HEK293T (cell line): ENCODE measurements at regions not wholly inside any gene's neighbourhood (a gene's known extent, or its start where the extent isn't known, plus 50 kb on each side); places are given as distances from the start of the nearest gene placed in this dataset.

Source experiments
- CTCF ChIA-PET: fragments of 350-600 bp; formaldehyde crosslinking; extraction: SDS; loops from one replicate; lab custom pipeline; 2021; ENCODE audit warnings: antibody characterized with exemption, inconsistent platforms; lab: Yijun Ruan, JAX
- POLR2A ChIA-PET: fragments of 350-600 bp; formaldehyde crosslinking; extraction: SDS; loops from one replicate; lab custom pipeline; 2020; ENCODE audit warnings: antibody characterized with exemption, inconsistent platforms; lab: Yijun Ruan, JAX
- DNase-seq: peaks from one replicate; pipeline ENCODE4 v3.0.0; 2012; ENCODE audit warnings: mixed read lengths; ENCODE audit errors: extremely low spot score
- ARNT ChIP-seq: fragments of 450-650 bp; IDR thresholded peaks from 2 replicates; pipeline ENCODE4 v1.6.1; 2017; ENCODE audit warnings: mild to moderate bottlenecking
- BHLHE40 ChIP-seq: fragments of 450-650 bp; IDR thresholded peaks from 2 replicates; pipeline ENCODE4 v1.6.1; 2016; ENCODE audit warnings: mild to moderate bottlenecking, moderate library complexity, borderline replicate concordance
- CTBP1 ChIP-seq: fragments of 450-650 bp; IDR thresholded peaks from 2 replicates; pipeline ENCODE4 v1.6.1; 2016; ENCODE audit warnings: borderline replicate concordance
- ELF4 ChIP-seq: fragments of 450-650 bp; IDR thresholded peaks from 2 replicates; pipeline ENCODE4 v1.6.1; 2017; ENCODE audit warnings: antibody characterized with exemption
- FOXA1 ChIP-seq: fragments of 450-650 bp; IDR thresholded peaks from 2 replicates; pipeline ENCODE4 v1.6.1; 2016; ENCODE audit warnings: mild to moderate bottlenecking
- FOXK2 ChIP-seq: fragments of 450-650 bp; IDR thresholded peaks from 2 replicates; pipeline ENCODE4 v1.6.1; 2016; ENCODE audit warnings: mild to moderate bottlenecking
- FOXM1 ChIP-seq: fragments of 450-650 bp; IDR thresholded peaks from 2 replicates; pipeline ENCODE4 v1.6.1; 2017; ENCODE audit warnings: mild to moderate bottlenecking, borderline replicate concordance
- HDGF ChIP-seq: fragments of 450-650 bp; IDR thresholded peaks from 2 replicates; pipeline ENCODE4 v1.6.1; 2017; ENCODE audit warnings: antibody characterized with exemption, borderline replicate concordance
- L3MBTL2 ChIP-seq: fragments of 450-650 bp; conservative IDR thresholded peaks from 2 replicates; pipeline ENCODE4 v1.6.1; 2016; ENCODE audit warnings: mild to moderate bottlenecking
- LEF1 ChIP-seq: fragments of 450-650 bp; IDR thresholded peaks from 2 replicates; pipeline ENCODE4 v1.6.1; 2017; ENCODE audit warnings: mild to moderate bottlenecking, borderline replicate concordance
- NFRKB ChIP-seq: fragments of 450-650 bp; IDR thresholded peaks from 2 replicates; pipeline ENCODE4 v1.6.1; 2016; ENCODE audit warnings: mild to moderate bottlenecking, moderate library complexity
- SP1 ChIP-seq: fragments of 450-650 bp; IDR thresholded peaks from 2 replicates; pipeline ENCODE4 v1.6.1; 2017
- SUZ12 ChIP-seq: fragments of 450-650 bp; IDR thresholded peaks from 2 replicates; pipeline ENCODE4 v1.6.1; 2016; ENCODE audit warnings: mild to moderate bottlenecking
- TARDBP ChIP-seq: fragments of 450-650 bp; IDR thresholded peaks from 2 replicates; pipeline ENCODE4 v1.6.1; 2016
- ZNF384 ChIP-seq: fragments of 450-650 bp; IDR thresholded peaks from 2 replicates; pipeline ENCODE4 v1.6.1; 2016
- TF ChIP-seq, protein P1 (sequence below): fragments of 450-650 bp; IDR thresholded peaks from 2 replicates; pipeline ENCODE4 v1.6.1; 2016

DNA sequence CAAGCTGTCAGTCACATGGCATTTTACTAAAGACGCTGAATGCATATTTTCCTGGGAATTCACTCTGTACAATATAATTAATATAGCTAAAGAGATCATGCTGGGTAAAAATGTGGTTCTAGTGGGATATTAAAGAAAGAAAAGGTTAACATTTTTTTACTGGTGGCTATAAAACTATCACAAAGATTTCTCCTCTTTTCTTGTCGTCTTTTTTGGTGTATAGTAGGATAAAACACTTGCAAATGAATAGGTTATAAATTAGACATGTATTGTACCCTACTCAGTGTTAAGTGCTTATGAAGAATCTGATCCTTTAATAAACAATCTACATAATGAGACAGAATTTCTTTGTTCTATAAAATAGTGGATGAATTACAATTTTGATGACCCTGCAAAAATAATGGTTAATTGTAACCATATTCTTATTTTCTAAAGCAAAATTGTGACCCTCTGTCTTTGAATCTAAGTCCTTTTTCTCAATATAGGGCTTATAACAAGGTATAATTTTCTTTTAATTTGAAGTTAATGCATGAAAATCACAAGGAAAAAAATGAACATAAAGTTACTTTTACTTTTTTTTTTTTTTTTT, 1540.4 kb upstream of the GOT2 start:
- ChIA-PET POLR2A (no interaction called here), CTCF (no interaction called here)
- DNase-seq = no peak
- no peak for TF ChIP-seq LEF1
- no peak for TF ChIP-seq TARDBP
- no peak for TF ChIP-seq L3MBTL2
- TF ChIP-seq ARNT = no peak

DNA sequence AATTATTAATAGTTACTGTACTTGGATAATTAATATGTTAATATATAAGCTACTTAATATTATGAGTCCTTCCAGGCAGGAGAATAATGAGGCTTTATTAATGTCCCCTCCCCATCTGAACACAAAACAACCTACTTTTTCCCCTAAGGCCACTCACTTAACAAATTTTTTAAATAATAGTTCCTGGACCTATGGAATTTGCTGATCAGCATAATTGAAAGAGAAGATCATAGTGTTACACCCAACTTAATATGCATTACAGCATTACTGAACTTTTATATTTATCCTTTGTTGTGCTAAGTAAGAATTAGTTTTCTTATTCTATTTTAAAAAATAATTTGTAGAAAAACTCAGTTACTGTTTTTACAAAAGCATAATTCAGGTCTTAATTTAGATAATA, 1537.7 kb upstream of the GOT2 start:
- DNase-seq = no peak
- ChIA-PET POLR2A (no interaction called here), CTCF (no interaction called here)
- TF ChIP-seq FOXM1 = no peak
- no peak for TF ChIP-seq ARNT
- TF ChIP-seq, protein P1, sequence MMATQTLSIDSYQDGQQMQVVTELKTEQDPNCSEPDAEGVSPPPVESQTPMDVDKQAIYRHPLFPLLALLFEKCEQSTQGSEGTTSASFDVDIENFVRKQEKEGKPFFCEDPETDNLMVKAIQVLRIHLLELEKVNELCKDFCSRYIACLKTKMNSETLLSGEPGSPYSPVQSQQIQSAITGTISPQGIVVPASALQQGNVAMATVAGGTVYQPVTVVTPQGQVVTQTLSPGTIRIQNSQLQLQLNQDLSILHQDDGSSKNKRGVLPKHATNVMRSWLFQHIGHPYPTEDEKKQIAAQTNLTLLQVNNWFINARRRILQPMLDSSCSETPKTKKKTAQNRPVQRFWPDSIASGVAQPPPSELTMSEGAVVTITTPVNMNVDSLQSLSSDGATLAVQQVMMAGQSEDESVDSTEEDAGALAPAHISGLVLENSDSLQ = no peak
- no peak for TF ChIP-seq L3MBTL2
- no peak for TF ChIP-seq CTBP1
- no peak for TF ChIP-seq LEF1
- no peak for TF ChIP-seq BHLHE40
- no peak for TF ChIP-seq FOXA1
- TF ChIP-seq HDGF = no peak
- no peak for TF ChIP-seq NFRKB
- no peak for TF ChIP-seq TARDBP
- no peak for TF ChIP-seq ZNF384
- TF ChIP-seq FOXK2 = no peak
- TF ChIP-seq ELF4 = no peak

DNA sequence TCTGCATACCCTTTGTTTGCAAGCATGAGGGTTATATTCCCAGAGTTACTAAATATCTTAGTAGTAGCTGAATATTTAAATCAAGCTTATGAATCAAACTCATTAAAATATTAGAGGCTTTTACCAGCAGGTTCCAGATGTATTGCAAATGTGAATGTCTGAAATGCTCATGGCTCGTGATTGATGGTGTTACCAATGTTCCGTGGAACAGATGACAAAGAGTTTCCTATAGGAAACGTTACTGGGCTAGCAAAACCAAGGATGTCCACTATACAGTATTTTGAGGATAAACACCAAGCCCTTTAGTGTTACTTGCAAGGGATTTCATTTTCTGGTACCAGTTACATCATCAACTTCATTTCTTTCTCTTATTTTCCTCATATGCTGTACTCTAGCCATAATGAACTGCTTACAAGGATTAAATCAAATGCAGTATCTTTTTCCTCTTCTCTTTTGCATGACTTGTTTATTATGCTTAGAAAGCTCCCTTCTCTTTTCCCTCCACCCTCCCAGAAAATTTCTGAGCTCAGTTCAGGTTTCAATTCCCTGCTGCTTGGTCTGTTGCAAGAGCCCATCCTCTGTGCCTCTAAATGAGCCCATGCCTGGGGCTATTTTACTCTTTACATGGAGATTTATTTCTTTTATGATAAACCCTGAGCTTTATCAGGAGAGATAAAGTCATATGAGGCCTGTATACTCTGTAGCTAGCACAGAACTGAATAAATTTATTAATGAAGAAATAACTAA, 1537.1 kb upstream of the GOT2 start:
- TF ChIP-seq HDGF = no peak
- TF ChIP-seq, protein P1 = no peak
- no peak for TF ChIP-seq TARDBP
- no peak for TF ChIP-seq NFRKB
- no peak for TF ChIP-seq FOXA1
- TF ChIP-seq BHLHE40 = no peak
- TF ChIP-seq FOXK2 = no peak
- TF ChIP-seq L3MBTL2 = no peak
- TF ChIP-seq ELF4 = no peak
- no peak for TF ChIP-seq SUZ12
- no peak for TF ChIP-seq CTBP1
- TF ChIP-seq SP1 = no peak
- no peak for TF ChIP-seq LEF1
- TF ChIP-seq FOXM1 = no peak
- POLR2A ChIA-PET = no interaction called here
- CTCF ChIA-PET = no interaction called here
- DNase-seq = no peak

DNA sequence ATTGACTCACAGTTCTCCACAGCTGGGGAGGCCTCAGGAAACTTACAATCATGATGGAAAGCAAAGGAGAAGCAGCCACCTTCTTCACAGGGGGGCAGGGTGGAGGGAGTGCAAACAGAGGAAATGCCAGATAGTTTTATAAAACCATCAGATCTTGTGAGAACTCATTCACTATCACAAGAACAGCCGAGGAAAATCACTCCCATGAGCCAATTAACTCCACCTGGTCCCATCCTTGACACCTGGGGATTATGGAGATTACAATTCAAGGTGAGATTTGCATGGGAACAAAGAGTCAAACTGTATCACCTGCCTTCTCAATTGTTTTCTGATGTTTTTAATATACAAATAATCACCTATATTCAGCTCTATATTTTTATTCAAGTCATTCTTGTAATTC, 1527.3 kb upstream of the GOT2 start:
- CTCF ChIA-PET = no interaction called here
- TF ChIP-seq LEF1 (no peak), ARNT (no peak), NFRKB (no peak), L3MBTL2 (no peak), HDGF (no peak), FOXK2 (no peak), ELF4 (no peak), FOXA1 (no peak), ZNF384 (no peak), FOXM1 (no peak)
- TF ChIP-seq, protein P1 = no peak
- POLR2A ChIA-PET = no interaction called here
- DNase-seq = no peak

DNA sequence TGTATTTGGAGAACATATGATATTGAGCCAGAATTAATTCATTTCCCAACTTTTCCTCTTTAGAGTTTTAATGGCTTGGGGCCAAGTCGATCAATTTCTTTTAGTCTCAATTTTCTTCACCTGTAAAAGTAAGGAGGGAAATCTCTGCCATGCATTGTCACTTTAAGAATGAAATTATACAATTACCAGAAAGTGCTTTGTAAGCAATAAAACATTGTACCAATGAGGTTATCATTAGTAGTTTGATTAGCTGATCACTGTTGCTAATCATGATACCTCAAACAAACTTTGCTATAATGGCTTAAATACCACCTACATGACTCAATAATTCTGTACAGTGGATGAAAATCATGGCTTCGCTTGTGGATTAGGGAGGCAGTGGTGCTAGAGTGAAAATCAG, 1525.8 kb upstream of the GOT2 start:
- DNase-seq = no peak
- ChIA-PET POLR2A (no interaction called here), CTCF (no interaction called here)
- TF ChIP-seq FOXM1 = no peak
- TF ChIP-seq FOXA1 = no peak

DNA sequence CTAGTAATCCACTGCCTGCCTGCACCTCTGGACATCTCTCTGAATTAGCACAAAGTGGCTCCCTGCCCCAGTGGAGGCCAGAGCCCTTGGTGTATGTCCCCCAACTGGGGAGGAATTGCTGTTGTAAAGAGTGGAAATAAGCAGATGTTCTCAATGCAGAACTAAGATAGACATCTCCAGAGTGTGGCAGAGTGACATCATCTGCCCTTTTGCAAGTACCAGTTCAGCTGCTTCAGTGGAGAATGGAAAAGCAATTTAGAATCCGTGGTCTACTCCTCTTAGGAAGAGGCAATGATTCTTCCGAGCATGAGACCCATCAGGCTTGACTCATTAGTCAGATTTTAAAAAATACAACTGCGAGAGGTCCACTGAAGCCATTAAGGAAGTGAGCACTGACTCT, 1512.0 kb upstream of the GOT2 start:
- CTCF ChIA-PET = no interaction called here

More for the DNA sequence above, 1512.0 kb upstream of the GOT2 start:
- no peak for DNase-seq
- TF ChIP-seq L3MBTL2 (no peak), SP1 (no peak), LEF1 (no peak), NFRKB (no peak), FOXK2 (no peak), ZNF384 (no peak), ELF4 (no peak), BHLHE40 (no peak), ARNT (no peak), TARDBP (no peak), CTBP1 (no peak), FOXM1 (no peak), HDGF (no peak), SUZ12 (no peak), FOXA1 (no peak)
- TF ChIP-seq, protein P1 = no peak
- POLR2A ChIA-PET = no interaction called here
